Hematopoietic multipotent progenitor cell treated with erythropoietin and hydrocortisone succinate and interleukin-3 and kit ligand, for 17 days (in vitro differentiated cells): ENCODE measurements at regions not wholly inside any gene's neighbourhood (a gene's known extent, or its start where the extent isn't known, plus 50 kb on each side); places are given as distances from the start of the nearest gene placed in this dataset.
"Not testable (repeated sequence)": the region's sequence is repeated elsewhere in the genome, so short reads cannot be mapped to it uniquely, and the experiment has no call there.

Source experiments
- DNase-seq: peaks from one replicate; pipeline ENCODE4 v3.0.0-alpha.2; 2015; ENCODE audit warnings: low spot score

- DNase-seq = no peak
Observed at GRCh38 chr21:27369978-27370571, 403.2 kb upstream of the ADAMTS5 start.

DNA sequence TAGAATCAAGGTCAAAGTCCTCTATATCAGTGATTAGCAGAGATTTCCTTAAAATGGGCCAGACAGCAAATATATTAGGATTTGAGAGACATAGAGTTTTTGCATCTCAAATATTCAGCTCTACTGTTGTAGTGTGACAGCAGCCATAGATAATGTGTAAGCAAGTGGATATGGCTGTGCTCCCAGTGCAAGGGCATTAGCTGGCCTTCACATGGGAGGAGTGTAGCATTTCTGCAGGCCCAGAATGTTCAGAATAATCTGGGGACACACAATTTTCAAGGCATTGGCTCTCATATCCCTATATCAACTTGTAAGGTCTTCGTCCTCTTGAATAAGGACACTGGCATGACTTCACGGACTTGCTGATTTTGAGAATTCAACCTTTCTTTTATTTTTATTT, 402.3 kb upstream of the ADAMTS5 start:
- DNase-seq = no peak

- DNase-seq = no peak
Observed at GRCh38 chr21:27366646-27367235, 399.9 kb upstream of the ADAMTS5 start.

- no peak for DNase-seq
Observed at GRCh38 chr21:27366036-27366435, 399.1 kb upstream of the ADAMTS5 start.

DNA sequence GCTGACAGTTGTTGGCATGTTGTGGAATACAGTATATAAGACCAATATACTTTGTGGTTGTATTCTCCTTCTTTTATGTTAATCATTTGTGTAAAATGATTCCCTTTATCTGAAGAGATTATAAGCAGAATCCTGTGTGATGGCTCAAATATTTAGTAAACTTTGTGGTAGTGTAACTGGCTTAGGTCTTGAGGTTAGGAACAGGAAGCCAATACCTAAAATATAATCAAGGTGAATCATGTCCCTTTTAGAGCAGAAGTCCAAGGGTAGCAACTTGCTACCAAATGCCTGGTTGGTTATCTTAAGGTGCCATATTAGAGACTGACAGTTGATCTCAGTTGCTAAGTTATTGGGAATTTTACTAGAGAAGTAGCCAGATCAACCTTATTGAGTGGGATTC, 398.5 kb upstream of the ADAMTS5 start:
- no peak for DNase-seq

DNA sequence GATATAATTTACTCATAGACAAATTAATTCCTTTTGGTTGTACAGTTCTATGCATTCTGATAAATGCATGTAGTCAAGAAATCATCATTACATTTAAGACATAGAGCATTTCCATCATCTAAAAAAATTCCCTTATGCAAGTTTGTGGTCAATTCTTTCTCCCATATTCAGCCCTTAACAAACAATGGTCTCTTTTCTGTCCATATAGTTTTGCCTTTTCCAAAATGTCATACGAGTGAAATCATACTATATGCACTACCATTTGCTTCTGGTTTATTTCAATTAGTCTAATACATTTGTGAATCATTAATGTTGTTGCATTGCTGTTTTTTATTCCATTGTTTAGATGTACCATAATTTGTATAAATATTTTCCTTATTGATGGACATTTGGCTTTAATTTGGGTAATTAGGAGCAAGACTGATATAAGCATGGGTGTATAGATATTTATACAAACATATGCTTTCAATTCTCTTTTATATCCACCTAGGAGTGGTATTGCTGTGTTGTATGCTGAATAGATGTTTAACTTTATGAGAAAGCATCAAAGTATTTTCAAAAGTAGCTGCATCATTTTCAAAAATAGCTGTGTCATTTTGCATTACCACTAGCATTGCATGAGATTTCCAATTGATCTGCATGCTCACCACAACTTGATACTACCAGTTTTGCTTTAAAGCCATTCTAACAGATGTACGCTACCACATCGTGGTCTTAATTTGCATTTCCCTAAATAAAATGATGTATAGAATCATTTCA, 397.0 kb upstream of the ADAMTS5 start:
- DNase-seq = no peak

DNA sequence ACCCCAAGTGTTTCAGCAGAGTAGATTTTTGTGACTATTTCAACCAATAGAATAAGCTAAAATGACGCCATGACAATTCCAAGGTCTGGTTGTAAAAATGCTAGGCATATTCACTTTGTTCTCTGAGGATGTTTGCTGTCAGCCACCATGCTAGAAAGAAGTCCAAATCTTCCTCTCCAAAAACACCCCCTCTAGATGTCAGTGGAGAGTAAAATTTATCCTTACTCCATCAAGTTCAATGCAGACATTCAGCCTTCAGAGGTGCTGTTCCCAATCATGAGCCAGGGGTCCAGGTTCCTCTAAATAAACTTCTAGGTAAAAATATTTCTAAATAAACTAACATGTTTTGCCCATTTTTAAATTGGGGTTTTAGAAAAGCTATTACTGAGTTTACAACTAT, 395.4 kb upstream of the ADAMTS5 start:
- DNase-seq = no peak

- no peak for DNase-seq
Observed at GRCh38 chr21:27359141-27359540, 392.3 kb upstream of the ADAMTS5 start.

GRCh38 chr21:27352885-27353284, 386.0 kb upstream of the ADAMTS5 start:
- DNase-seq = no peak

GRCh38 chr21:27346041-27346448, 379.2 kb upstream of the ADAMTS5 start:
- no peak for DNase-seq

DNA sequence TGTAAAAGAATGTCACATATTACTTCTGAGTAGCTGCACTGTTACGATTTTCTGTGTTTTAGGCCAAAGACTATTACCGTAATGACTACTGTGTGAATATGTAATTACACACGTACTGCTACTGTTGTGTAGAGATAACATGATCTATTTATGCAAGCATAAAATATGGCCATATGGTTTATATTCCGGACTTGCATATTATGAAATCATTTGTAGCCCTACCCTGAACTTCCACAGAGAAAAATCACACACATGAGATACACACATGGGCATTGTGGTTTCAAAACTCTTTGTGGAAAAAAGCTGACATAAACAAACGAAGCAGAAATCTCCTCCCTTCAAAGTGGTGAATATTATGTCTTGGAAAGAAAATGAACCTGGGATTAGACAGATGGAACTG, 373.0 kb upstream of the ADAMTS5 start:
- no peak for DNase-seq

DNA sequence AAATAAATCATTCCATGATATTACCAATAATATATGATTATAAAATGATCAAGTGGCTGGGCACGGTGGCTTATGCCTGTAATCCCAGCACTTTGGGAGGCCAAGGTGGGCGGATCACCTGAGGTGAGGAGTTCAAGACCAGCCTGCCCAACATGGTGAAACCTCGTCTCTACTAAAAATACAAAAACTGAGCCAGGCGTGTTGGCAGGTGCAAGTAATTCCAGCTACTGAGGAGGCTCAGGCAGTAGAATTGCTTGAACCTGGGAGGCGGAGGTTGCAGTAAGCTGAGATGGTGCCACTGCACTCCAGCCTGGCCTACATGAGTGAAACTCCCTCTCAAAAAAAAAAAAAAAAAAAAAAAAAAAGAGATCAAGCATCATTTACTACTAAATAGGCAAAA, 371.1 kb upstream of the ADAMTS5 start:
- not testable (repeated sequence) for DNase-seq

- no peak for DNase-seq
Observed at GRCh38 chr21:27333096-27333495, 366.2 kb upstream of the ADAMTS5 start.

DNA sequence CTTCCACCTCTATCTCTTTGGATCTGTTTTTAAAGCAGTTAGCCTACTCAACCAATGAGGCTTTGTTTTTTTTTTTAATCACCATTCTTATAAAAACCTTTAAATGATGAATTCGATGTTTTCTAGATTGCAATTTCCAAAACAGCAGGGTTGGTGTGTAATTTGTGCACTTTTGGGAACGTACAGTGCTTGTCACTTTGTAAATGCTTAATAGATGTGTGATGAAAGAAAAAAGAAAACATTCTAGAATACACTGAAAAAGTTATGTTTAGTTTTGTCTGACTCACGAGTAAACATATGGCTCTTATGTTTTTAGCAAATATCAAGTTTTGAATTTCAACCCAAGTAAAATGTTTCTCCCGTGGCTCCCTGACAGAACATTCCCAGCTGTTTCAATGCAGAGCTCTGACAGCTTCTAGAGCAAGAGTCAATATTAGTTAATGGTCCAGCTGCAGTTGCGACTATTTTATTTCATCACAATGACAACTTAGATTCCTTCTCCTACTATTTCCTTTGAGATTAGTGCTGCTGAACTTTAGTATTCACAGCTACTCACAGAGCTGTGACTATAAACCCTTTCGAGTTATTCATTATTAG, 362.5 kb upstream of the ADAMTS5 start:
- DNase-seq = no peak

DNA sequence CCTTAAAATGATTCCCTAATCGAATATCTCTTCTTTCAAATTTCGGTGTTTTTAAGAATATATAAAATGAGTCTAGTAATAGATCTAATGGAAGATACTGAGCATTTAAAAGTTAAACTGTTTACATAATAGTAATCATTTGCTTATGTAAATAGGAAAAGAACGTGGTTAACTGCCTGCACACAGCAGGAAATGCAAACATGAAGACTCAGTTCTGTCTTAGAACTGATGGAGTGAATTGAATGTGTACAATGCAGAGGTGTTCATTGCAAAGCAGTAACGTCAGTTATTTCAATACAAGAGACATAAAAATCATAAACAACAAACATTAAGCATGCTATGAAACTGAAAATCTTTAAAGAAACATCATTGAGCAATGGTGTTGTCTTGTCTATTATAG, 359.4 kb upstream of the ADAMTS5 start:
- DNase-seq = no peak

- DNase-seq = no peak
Observed at GRCh38 chr21:27323331-27323730, 356.4 kb upstream of the ADAMTS5 start.

DNA sequence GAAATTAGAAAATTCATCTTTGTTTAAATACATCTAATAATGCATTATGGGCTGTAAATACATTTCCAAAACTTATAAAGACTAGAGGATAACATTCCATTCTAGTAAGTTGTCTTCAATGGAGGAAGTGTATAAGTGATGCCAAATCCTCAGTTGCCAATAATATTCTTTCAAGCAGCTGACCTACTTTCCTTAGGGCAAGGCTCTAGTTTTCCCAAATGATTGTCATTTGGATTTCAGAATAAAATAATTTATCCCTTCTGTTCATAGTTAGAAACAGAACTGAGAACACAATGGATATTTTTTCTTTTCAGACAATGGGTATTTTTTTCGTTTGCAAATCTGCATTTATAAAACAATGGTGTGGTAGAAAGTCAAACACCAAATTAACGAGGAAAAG, 354.9 kb upstream of the ADAMTS5 start:
- DNase-seq = no peak

GRCh38 chr21:27320868-27321267, 354.0 kb upstream of the ADAMTS5 start:
- no peak for DNase-seq

DNA sequence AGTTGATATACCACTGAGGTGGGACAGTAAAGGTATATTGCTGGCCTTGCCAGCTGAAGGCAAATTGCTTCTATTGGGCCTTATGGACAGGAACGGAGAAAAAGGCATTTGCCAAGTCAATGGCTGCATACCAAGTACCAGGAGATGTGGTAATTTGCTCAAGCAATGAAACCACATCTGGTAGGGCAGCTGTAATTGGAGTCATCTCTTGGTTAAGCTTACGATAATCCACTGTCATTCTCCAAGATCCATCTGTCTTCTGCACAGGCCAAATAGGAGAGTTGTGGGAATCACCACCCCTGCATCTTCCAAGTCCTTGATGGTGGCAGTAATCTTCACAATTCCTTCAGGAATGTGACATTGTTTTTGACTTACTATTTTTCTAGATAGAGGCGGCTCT, 350.7 kb upstream of the ADAMTS5 start:
- DNase-seq = not testable (repeated sequence)

GRCh38 chr21:27315373-27315772, 348.5 kb upstream of the ADAMTS5 start:
- DNase-seq = no peak

- DNase-seq = no peak
Observed at GRCh38 chr21:27314131-27314530, 347.2 kb upstream of the ADAMTS5 start.

GRCh38 chr21:27306791-27307775, 340.2 kb upstream of the ADAMTS5 start:
- no peak for DNase-seq
